Activated naive CD8-positive, alpha-beta T cell treated with anti-CD3 and anti-CD28 coated beads for 36 hours (primary cell): ENCODE measurements at regions not wholly inside any gene's neighbourhood (a gene's known extent, or its start where the extent isn't known, plus 50 kb on each side); places are given as distances from the start of the nearest gene placed in this dataset.

Experiments
- DNase-seq: peaks from one replicate; pipeline ENCODE4 v3.0.0; 2021
- H3K27ac Mint-ChIP-seq: one replicate; pipeline ENCODE4 v1.8.0; 2022; ENCODE audit warnings: mild to moderate bottlenecking, moderate library complexity, mixed read lengths
- H3K27me3 Mint-ChIP-seq: one replicate; pipeline ENCODE4 v1.8.0; 2022; ENCODE audit warnings: mild to moderate bottlenecking, mixed read lengths
- H3K36me3 Mint-ChIP-seq: one replicate; pipeline ENCODE4 v1.8.0; 2021; ENCODE audit warnings: mild to moderate bottlenecking, mixed read lengths
- H3K4me1 Mint-ChIP-seq: one replicate; pipeline ENCODE4 v1.8.0; 2021; ENCODE audit warnings: mixed read lengths
- H3K4me3 Mint-ChIP-seq: one replicate; pipeline ENCODE4 v1.8.0; 2022; ENCODE audit warnings: mild to moderate bottlenecking, moderate library complexity, mixed read lengths
- H3K9me3 Mint-ChIP-seq: one replicate; pipeline ENCODE4 v1.8.0; 2022; ENCODE audit warnings: mixed read lengths

DNA sequence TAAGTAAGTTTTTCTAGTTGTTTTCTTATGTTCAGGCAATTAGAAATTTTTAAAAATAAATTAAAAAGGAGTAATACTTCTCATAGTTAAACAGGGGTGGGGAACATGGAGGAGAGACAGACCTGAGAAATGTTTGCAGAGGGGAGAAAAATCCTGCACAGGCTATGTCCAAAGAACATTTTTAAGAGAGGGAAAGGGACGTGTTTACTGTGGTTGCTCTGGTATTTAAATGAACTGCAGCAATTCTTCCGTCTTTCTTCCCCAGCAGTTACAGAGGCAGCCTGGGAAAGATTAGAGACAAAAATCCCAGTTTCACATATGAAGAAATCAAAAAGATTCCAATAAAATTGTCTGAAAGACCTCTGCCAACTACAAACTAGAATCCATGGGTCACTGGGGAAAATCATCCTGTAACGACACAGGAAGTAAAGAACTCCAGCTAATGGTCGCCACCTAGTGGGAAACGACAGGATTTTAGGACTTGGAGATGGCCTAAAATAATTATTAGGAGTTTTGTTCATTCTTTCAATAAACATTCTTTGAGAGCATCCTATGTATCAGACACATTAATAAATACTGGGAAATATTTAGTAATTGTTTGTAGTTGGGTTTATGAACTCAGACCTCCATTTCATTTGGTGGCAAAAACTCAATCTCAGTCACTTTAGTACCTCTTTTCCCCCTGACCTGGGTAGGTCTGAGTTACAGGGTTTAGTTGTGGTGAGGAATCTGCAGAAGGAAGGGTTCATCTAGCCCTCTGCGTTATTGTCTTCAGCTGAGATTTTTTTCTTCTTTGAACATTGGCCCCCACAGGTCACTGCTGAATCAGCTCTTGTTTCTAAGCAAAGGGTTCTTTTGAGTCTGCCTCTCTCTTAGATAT lies 69.9 kb upstream of the GOLIM4 start:
- Mint-ChIP-seq H3K4me3 (no peak overlapping the region), H3K36me3 (no peaks in the 10 kb centered on the region), H3K4me1 (peaks cover 1% of the 10 kb centered on the region), H3K27me3 (no peaks in the 10 kb centered on the region), H3K9me3 (no peaks in the 10 kb centered on the region), H3K27ac (no peak overlapping the region)
- DNase-seq, result peak; percentile 23

DNA sequence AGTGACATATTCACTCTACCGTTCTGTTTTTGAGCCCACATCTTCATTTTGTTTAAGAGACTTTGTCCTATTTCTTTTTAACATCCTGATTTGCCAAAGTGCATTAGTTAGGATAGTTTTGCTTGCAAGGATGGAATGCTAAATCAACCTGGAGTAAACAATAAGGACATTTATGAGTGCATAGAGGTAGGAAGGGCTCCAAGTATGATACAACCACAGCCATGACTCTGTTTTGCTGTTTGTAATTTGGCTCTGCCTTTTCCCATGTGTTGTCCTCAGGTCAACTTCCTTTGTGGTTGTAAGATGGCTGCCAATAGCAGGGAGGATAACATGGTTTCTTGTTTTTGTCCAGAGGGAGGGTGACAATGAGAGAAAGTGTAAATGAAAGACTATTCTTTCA lies 66.4 kb upstream of the GOLIM4 start:
- no peaks in the 10 kb centered on the region for H3K27me3 Mint-ChIP-seq
- H3K27ac Mint-ChIP-seq, result no peak overlapping the region
- H3K4me3 Mint-ChIP-seq, result no peak overlapping the region
- H3K9me3 Mint-ChIP-seq, result no peaks in the 10 kb centered on the region
- peaks cover 1% of the 10 kb centered on the region for H3K4me1 Mint-ChIP-seq
- no peak for DNase-seq
- H3K36me3 Mint-ChIP-seq, result no peaks in the 10 kb centered on the region

- Mint-ChIP-seq H3K4me1 (peaks cover 1% of the 10 kb centered on the region), H3K27ac (no peak overlapping the region), H3K9me3 (no peaks in the 10 kb centered on the region), H3K4me3 (no peak overlapping the region), H3K36me3 (no peaks in the 10 kb centered on the region), H3K27me3 (peaks cover 2% of the 10 kb centered on the region)
- no peak for DNase-seq
These were observed 66.0 kb upstream of the GOLIM4 start for GRCh38 chr3:168161696-168162095.

- H3K27ac Mint-ChIP-seq, result no peak overlapping the region
- no peak for DNase-seq
- H3K4me3 Mint-ChIP-seq, result no peak overlapping the region
- no peaks in the 10 kb centered on the region for H3K4me1 Mint-ChIP-seq
- no peaks in the 10 kb centered on the region for H3K9me3 Mint-ChIP-seq
- peaks cover 11% of the 10 kb centered on the region for H3K27me3 Mint-ChIP-seq
- no peaks in the 10 kb centered on the region for H3K36me3 Mint-ChIP-seq
These were observed 62.2 kb upstream of the GOLIM4 start for GRCh38 chr3:168157903-168158302.

DNA sequence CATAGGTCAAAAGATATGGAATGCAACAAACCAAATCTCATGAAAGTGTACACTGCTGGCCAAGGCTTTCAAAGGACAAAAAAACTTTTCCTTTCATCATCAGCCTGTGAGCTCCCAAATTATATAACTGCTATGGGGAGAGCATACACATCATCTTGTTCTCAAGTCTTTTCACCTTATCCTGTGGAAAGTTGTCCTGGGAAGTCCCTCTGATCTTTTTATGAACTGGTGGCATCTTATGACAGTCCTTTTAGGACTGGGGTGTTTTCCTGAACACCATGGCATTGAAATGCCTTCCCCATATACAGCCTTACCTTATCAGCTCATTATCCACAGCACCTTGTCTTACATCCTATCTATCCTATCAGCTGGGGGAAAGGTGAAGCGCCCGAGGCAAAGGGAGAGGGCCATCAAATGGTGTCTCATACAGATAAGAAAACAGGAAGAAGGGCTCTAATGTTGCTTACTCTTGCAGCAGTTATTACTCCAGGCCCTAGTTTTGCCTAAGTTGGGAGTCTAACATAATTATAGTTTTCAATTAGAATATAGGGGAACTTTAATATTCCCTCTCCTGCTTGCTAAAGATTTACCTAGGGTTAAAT lies 61.5 kb upstream of the GOLIM4 start:
- Mint-ChIP-seq H3K4me3 (no peak overlapping the region), H3K27me3 (peaks cover 11% of the 10 kb centered on the region), H3K27ac (no peak overlapping the region), H3K4me1 (no peaks in the 10 kb centered on the region), H3K36me3 (no peaks in the 10 kb centered on the region), H3K9me3 (peaks cover 1% of the 10 kb centered on the region)
- DNase-seq, result no peak

DNA sequence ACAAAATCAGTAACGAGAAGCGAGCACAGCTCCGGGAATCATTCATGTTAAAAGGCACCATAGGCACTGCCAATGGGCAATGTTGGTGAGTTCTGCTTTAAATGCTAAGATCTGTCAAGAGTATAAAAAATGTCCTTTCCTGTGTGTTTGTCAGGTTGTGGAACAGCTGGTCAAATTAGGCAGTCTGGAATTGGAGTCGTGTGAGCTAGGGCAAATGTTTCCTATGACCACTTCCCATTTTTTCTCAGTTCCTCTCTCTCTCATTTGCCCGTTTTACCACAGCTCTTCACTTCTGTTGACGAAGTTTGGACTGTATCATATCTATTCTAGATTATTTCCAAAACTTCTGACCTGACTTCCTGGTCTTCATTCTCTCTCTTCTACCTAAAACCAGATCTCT lies 60.8 kb upstream of the GOLIM4 start:
- Mint-ChIP-seq H3K27me3 (peaks cover 11% of the 10 kb centered on the region), H3K9me3 (peaks cover 6% of the 10 kb centered on the region)

DNA sequence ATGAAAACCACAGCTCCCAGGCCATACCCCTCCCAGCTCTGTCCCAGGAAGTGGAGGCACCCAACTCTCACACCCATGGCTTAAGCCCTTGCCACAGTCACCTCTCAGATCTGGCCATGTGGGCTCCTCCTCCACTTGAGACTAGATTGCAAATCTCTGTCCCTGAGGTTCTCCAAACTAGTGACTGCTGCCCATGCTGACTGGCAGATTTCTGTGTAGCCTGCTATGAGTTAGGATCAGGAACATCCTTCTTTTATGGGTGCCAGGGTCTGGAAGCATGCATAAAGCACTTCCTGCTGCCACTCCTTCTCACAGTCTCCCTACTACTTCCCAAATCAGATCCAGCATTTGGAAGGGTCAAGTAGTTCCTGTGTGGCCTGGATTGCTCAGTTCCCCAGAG lies 59.6 kb upstream of the GOLIM4 start:
- Mint-ChIP-seq H3K4me1 (no peaks in the 10 kb centered on the region), H3K4me3 (no peak overlapping the region), H3K27ac (no peak overlapping the region), H3K9me3 (peaks cover 7% of the 10 kb centered on the region), H3K27me3 (peaks cover 11% of the 10 kb centered on the region), H3K36me3 (no peaks in the 10 kb centered on the region)
- no peak for DNase-seq

More for the DNA sequence above, 60.8 kb upstream of the GOLIM4 start:
- Mint-ChIP-seq H3K4me1 (no peaks in the 10 kb centered on the region), H3K4me3 (no peak overlapping the region), H3K36me3 (no peaks in the 10 kb centered on the region), H3K27ac (no peak overlapping the region)
- DNase-seq, result no peak

DNA sequence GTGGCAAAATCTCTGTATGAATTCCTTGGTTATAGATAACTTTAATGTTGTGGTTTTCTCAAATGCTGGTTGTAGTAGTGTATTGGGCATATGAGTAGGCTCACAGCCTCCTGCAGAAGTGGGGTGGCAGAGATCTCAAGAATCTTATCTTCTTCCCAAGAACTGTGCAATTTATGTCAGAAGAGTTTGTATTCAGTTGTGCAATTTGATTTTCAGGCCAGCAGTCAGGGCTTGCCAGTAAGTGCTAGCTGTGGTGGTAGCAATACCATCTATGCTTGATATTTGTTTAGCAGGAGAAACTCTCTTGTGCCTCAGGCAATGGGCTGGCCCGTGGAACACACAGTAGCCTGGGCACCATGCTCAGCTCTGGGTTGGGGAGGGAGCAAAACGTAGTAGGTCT lies 58.4 kb upstream of the GOLIM4 start:
- Mint-ChIP-seq H3K9me3 (peaks cover 7% of the 10 kb centered on the region), H3K36me3 (no peaks in the 10 kb centered on the region), H3K4me1 (no peaks in the 10 kb centered on the region), H3K4me3 (no peak overlapping the region), H3K27ac (no peak overlapping the region), H3K27me3 (peaks cover 22% of the 10 kb centered on the region)
- DNase-seq, result no peak

GRCh38 chr3:168152149-168152548 lies 56.4 kb upstream of the GOLIM4 start:
- Mint-ChIP-seq H3K27ac (no peak overlapping the region), H3K4me3 (no peak overlapping the region), H3K9me3 (peaks cover 7% of the 10 kb centered on the region), H3K27me3 (peaks cover 28% of the 10 kb centered on the region), H3K4me1 (no peaks in the 10 kb centered on the region), H3K36me3 (no peaks in the 10 kb centered on the region)
- DNase-seq, result no peak
